DMS79 (cell line): ENCODE measurements at regions not wholly inside any gene's neighbourhood (a gene's known extent, or its start where the extent isn't known, plus 50 kb on each side); places are given as distances from the start of the nearest gene placed in this dataset.
"Not testable (repeated sequence)": the region's sequence is repeated elsewhere in the genome, so short reads cannot be mapped to it uniquely, and the experiment has no call there.

Source experiments
- DNase-seq: peaks from one replicate; lab custom pipeline; 2025; lab: John Stamatoyannopoulos, UW

GRCh38 chr13:61880578-61881283 is 465.1 kb upstream of the PCDH20 start:
- no peak for DNase-seq

DNA sequence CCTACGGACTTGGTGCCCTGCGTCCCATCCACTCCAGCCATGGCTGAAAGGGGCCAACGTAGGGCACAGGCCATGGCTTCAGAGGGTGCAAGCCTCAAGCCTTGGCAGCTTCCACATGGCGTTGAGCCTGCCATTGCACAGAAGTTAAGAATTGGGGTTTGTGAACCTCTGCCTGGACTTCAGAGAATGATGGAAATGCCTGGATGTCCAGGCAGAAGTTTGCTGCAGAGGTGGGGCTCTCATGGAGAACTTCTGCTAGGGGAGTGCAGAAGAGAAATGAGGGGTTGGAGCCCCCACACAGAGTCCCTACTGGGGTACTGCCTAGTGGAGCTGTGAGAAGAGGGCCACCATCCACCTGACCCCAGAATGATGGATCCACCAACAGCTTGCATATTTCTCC is 462.9 kb upstream of the PCDH20 start:
- not testable (repeated sequence) for DNase-seq

- DNase-seq = no peak
These were observed 459.4 kb upstream of the PCDH20 start for GRCh38 chr13:61874970-61875579.

DNA sequence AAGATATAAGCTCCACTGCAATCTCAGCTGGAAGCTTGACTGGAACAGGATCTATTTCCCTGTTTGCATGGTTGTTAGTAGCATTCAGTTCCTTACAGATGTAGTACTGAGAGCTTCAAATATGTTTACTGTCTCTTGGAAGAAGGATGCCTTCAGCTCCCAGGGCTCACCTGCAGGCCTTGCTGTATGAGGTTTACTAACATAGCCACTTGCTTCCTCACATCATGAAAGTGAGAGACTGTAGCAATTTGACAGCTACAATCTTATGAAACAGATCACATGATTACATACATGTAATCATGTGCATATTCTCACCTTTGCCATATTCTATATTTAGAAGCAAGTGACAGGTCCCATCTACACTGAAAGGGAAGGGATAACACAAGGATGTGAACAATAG is 458.1 kb upstream of the PCDH20 start:
- no peak for DNase-seq

- no peak for DNase-seq
These were observed 441.5 kb upstream of the PCDH20 start for GRCh38 chr13:61857198-61857597.

DNA sequence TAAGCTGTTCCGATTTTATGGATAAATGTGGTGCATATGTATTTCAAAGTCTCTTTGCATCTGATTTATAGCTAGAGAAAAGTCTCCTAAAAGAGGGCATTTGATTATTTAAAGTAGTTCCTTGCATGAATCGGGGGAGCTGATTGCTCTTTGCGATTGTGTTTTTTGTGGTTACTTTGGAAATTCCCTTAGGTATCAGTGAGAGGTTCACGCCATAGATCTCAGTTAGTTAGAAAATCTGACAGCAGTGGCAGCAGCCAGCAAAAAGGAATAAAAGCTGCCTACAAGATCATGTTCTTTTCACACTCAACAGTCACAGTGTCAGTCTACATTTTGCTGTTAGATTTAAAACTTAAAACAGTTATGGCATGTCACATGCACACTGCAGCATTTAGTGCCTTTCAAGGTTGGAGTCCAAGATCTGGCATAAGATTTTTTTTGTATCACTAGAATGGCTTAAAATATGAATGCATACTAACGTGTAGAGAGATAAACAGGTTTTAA is 436.5 kb upstream of the PCDH20 start:
- DNase-seq = no peak

DNA sequence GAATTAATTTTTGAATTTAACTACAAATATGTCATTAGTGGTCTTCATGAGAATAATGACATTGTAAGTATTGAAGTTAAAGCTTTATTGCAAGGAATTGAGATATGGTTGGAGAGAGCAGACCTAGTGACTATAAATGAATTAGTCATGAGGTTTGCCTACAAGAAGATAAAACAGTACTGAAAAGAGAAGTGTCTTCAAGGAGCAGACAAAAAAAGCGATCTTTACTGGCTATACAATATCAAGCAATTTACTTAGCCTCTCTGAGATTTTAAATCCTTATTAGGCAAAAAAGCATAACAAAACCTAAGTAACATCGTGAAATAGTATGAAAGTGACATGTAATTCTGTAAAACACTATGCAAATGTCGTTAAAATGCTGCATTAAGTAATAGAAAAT is 435.1 kb upstream of the PCDH20 start:
- DNase-seq = no peak

GRCh38 chr13:61838568-61838967 is 422.9 kb upstream of the PCDH20 start:
- no peak for DNase-seq

GRCh38 chr13:61833228-61833627 is 417.6 kb upstream of the PCDH20 start:
- DNase-seq = no peak

- no peak for DNase-seq
These were observed 415.4 kb upstream of the PCDH20 start for GRCh38 chr13:61831026-61831425.

DNA sequence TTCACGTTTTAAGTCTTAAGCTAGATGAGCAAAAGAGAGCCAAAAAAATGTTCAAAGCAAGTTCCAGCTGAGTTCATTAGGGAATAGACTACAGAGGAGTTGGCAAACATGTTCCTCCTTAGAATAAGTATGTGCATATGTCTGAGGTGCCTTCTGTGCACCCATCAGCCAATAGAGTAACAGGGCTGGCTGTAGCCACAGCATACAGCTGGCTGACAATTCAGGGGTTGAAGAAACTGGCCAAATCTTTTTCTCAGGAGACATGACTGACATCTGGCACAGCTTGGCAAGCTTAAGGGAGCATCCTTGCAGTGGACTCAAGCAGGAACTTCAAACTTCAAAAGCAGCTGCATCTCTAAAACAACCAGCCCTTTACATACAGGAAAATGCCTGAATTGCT is 414.8 kb upstream of the PCDH20 start:
- DNase-seq = no peak

DNA sequence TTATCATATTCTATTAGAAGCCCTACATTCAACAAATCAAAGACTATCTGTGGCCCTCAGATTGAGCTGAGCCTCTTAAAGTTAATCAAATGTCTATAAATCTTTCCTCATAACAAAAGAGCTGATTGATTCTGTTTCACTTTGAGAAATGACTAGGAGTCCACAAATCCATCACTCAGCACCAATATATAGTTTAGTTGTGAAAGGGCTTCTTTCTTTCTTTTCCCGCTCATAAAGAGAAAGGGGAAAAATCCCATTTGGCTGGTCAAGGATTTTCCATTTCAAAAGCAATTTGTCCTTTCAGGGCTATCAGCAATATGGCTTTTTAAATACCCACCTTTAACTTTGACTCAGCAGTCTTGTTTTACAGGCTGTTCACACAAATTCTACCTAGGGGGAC is 408.5 kb upstream of the PCDH20 start:
- DNase-seq = no peak

DNA sequence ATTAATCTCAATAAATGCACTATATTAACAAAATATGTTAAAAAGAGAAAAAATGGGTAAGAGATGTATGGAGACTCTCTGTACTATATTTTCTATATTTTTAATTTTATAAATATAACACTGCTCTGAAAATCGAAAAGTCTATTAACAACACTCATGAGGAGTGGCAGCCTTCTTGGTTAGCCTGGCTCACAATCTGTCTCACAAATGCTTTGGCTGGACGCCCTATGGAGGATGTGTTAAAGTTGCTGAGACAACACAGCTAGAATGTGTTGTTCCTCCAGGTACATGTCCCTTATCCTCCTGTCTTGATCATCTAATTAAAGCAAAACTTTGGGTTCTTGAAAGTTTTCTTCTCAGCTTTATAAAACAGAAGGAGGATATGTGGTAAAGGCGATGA is 396.6 kb upstream of the PCDH20 start:
- no peak for DNase-seq

DNA sequence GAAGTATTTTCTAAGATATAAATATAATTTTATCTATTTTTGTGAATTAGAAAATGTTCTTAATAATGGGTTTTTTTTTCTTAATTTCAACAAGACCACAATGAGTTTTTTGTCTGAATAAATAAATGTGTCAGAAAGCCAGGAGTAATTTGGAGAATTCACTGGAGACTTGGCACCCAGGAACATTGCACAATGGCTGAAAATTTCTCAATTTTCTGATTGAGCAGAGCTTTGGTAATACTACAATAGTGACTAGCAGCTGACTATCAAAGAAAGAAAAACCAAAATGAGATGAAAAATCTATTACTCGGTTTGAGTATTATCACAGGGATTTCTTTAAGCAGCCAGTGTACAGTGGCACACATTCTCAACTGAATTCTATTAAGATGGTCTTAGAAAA is 394.4 kb upstream of the PCDH20 start:
- DNase-seq = no peak

DNA sequence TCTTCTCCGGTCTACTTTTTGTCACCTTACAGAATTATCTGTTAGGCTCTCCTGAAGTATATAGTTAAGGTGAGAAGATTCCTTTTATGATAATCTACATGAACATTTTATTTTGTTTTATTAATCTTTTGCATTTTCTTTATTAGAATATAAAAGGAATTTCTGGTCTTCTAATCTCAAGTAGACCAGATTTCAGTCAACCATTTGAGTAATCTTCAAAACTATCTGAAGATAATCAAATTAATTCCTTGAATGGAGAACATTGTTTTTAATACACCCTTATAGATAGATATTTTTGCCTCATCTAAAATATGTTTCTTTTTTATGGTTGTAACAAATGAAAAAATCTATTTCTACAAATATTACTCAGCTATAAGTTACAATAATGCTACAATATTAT is 381.7 kb upstream of the PCDH20 start:
- no peak for DNase-seq

DNA sequence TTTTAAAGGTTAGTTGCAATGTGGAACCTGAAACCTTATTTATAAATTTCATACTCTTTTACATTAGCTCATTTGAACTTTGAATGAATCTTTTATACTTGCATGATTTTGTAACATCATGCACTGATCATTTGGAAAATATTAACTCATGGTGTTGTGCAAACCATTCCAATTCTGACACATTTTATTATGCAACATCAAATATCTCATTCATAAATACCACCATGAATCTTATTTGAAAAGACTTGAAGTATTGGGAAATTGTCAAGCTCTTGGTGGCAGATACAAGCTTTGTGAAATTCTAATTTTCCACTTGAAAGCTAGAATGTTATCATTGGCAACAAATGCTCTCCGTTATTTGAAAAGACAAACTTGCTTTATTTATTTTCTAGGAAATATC is 379.9 kb upstream of the PCDH20 start:
- DNase-seq = no peak

GRCh38 chr13:61779456-61779855 is 363.8 kb upstream of the PCDH20 start:
- DNase-seq = no peak

DNA sequence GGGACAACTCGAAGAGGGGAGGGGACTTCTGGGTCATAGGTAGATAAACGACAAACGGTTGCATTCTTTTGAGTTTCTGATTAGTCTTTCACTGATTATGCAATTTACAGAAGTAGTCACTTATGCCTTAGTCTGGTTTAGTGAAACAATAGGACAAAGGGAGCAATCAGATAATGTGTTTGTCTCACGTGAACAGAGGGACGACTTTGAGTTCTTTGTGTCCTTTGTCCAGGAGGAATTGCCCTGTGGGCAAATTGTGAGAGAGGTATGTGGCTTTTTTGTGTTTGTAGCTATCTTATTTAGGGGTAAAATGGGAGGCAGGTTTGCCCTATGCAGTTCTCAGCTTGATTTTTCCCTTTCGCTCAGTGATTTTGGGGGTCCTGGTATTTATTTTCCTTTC is 362.9 kb upstream of the PCDH20 start:
- no peak for DNase-seq

DNA sequence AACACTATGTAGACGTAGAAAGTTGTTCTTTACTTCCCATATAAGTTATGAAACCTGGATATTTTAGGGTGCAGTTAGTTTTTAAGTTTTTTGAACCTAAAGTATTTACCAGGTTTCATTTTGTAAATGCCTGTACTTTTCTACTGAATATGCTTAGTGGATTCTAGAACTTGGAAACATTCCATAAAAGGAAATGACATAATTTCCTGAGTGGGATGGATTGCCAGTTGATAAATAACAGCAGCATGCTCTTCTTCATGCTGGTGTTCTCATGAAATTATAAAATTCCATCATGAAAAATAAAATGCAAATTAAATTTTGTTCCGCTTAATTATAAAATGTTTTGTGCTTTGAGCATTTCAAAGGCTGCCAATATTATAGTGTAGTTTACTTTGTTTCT is 362.2 kb upstream of the PCDH20 start:
- no peak for DNase-seq

DNA sequence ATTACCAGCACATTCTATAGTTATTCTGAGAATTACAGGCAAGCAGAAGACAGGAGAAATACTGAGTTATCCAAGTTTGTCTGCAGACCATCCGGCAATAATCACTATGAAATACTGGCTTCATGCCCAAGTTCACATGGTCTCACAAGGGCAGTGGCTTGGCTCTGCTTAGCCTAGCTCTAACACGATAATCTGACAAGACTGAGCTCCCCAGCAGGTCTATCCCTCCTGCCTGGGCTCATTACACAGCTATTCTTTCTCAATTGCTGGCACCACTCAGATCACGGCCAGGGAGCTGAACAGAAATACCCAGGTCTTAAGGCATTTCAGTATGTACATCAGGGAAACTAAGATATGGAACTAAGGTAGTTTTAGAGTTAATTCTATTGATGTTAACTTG is 361.6 kb upstream of the PCDH20 start:
- no peak for DNase-seq

DNA sequence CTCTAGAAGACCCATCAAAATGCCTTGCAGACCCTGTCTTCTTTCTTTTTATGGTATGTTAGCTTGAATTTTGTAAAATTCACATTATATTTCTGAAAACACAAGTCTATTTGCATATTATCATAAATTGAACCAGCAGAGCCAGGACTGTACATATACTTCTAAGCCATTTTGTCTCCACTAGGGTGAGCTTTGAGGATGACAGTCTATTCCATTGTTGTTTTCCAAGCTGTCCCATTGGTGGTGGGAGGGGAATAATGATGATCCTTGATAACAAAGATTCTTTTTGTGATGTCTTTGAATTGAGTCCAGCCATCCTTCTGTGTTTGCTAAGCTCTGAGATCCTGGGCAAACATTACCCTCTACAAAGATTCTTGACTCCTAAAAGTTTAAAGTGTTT is 359.3 kb upstream of the PCDH20 start:
- no peak for DNase-seq

DNA sequence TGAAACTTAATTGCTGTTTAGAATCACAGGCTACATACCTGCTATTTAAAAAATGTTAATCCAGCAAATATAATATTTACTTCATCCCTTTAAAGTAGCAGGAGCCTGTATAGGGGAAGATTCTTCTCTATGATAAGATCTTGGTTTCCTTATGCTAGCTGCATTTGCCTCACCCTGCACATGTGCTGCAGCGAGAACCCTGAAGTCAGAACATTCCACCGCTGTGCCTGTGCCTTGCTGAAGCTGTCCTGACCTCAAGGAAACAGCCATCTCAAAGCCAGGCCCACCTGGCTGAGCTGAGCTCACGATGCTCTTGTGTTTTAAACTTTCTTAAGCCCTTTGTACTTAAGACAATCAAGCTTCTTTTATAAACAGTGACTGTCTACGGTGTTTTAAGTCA is 355.0 kb upstream of the PCDH20 start:
- no peak for DNase-seq

- DNase-seq = no peak
These were observed 352.5 kb upstream of the PCDH20 start for GRCh38 chr13:61768175-61768574.

DNA sequence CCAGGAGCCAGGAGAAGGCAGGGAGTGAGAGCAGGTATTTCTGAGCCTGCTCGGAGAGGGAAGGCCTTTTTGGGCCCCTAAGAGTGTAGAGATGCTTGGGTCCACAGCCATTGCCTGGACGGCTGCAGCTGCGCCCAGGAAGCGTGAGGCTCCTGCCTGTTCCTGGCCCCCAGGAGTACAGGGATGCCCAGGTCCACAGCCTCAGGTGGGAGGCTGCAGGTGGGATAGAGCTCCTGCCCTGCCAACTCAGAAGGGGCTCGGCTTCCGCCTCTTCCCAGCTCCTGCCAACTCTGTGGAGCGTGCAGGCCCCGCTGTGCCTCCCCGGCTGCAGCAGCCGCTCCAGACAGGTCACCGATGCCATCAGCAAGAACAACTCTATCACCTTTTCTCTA is 351.0 kb upstream of the PCDH20 start:
- no peak for DNase-seq
